ENCODE measurements at regions not wholly inside any gene's neighbourhood (a gene's known extent, or its start where the extent isn't known, plus 50 kb on each side); places are given as distances from the start of the nearest gene placed in this dataset.

DNA sequence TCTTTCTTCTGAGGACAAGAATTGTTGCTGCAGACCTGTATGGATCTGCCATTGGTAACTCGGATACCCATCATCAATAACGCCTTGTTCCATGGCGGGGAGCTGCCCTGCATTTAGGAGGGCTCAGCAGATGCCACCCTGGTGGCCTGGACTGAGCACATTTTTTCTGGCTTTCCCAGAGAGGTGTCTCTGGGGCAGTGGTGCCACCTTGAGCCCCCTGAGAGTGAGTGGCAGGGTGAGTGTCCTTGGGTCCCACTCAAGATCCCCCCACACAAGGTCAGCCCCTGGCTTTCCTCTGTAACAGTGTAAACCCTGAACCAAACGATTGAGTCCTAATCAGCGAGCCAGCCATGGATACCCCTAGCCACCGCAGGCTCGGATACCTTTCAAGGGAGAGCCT, 258.6 kb downstream of the GLRX3 start:
- no CpG with 5 or more reads among the region's 7 CpGs for WGBS (ENCODE audit: extremely low coverage, insufficient coverage, low lambda C conversion rate)
- H3K79me2 ChIP-seq (ENCODE audit: control insufficient read depth, insufficient read depth, low read length): no peaks in the 10 kb centered on the region
- no peaks in the 10 kb centered on the region for H3K4me1 ChIP-seq (ENCODE audit: control insufficient read depth, low read depth, low read length)
- H3K4me2 ChIP-seq (ENCODE audit: low read length): no peak overlapping the region
- no peak overlapping the region for H3K4me3 ChIP-seq (ENCODE audit: low read length)
- no peaks in the 10 kb centered on the region for H3K36me3 ChIP-seq (ENCODE audit: control insufficient read depth, insufficient read depth, low read length)
- no peak for DNase-seq
- no peak overlapping the region for H3K18ac ChIP-seq (ENCODE audit: low read length)
- H3K56ac ChIP-seq (ENCODE audit: low read length): no peak overlapping the region
- H2BK15ac ChIP-seq (replicated peaks; ENCODE audit: low read depth): no peak overlapping the region
- H2BK5ac ChIP-seq (ENCODE audit: low read length): no peak overlapping the region
- no peak overlapping the region for H2BK120ac ChIP-seq (ENCODE audit: low read depth, low read length)
- H3K27me3 ChIP-seq (ENCODE audit: insufficient read depth, low read length, poor library complexity): no peaks in the 10 kb centered on the region
- no peak overlapping the region for H4K5ac ChIP-seq (ENCODE audit: low read length)
- H2AK5ac ChIP-seq (ENCODE audit: low read length): no peak overlapping the region
- H3K9ac ChIP-seq (ENCODE audit: low read length): no peak overlapping the region
- H4K8ac ChIP-seq (ENCODE audit: low read depth, low read length): no peak overlapping the region
- no peak overlapping the region for H3K4ac ChIP-seq (ENCODE audit: low read depth, low read length)
- H3K27ac ChIP-seq (ENCODE audit: low read depth, low read length): no peak overlapping the region
- H3K23ac ChIP-seq (ENCODE audit: low read length): no peak overlapping the region
- no peaks in the 10 kb centered on the region for H3K79me1 ChIP-seq (ENCODE audit: low read length)

DNA sequence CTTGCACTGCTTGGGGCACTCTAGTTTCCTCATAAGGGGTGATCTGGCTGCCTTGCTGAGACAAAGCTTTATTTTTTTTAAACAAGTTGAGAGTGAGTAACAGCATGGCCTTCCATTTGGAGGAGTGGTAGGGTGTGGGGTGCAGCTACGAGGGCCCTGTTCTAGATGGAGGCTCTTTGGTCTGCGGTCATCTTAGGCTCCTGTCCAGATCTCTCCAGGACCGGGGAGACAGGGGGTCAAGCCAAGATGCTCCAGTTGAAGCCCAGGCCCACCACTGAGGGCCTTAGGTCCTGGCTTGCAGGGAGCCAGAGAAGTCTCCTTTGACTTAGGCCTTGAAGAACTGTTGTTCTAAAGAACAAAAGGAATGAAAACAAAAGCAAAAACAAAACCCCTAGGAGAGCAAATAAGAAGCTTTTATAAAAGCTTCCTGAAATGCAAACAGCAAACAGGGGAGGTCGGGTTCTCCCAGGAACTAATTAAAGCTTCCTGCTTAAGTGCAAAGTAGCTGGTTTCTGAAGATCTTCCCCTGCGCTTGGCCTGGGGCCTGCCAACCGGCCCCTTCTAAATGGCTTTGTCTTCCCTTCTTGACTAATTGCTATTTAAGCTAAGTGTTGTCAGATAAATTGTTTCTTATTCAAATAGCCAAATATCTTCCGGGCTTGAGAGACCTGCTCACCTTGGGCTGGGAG, 259.2 kb downstream of the GLRX3 start:
- Histone ChIP-seq H3K18ac (ENCODE audit: low read length) (no peak overlapping the region), H2AK5ac (ENCODE audit: low read length) (no peak overlapping the region), H3K4me1 (ENCODE audit: control insufficient read depth, low read depth, low read length) (no peaks in the 10 kb centered on the region), H3K9ac (ENCODE audit: low read length) (no peak overlapping the region), H2BK5ac (ENCODE audit: low read length) (no peak overlapping the region), H4K5ac (ENCODE audit: low read length) (no peak overlapping the region), H3K79me1 (ENCODE audit: low read length) (no peaks in the 10 kb centered on the region), H3K27ac (ENCODE audit: low read depth, low read length) (no peak overlapping the region), H3K56ac (ENCODE audit: low read length) (no peak overlapping the region), H3K27me3 (ENCODE audit: insufficient read depth, low read length, poor library complexity) (no peaks in the 10 kb centered on the region), H3K4ac (ENCODE audit: low read depth, low read length) (no peak overlapping the region), H3K79me2 (ENCODE audit: control insufficient read depth, insufficient read depth, low read length) (no peaks in the 10 kb centered on the region), H2BK15ac (replicated peaks; ENCODE audit: low read depth) (no peak overlapping the region), H3K36me3 (ENCODE audit: control insufficient read depth, insufficient read depth, low read length) (no peaks in the 10 kb centered on the region), H4K8ac (ENCODE audit: low read depth, low read length) (no peak overlapping the region), H3K23ac (ENCODE audit: low read length) (no peak overlapping the region), H3K4me3 (ENCODE audit: low read length) (no peak overlapping the region), H3K4me2 (ENCODE audit: low read length) (no peak overlapping the region), H2BK120ac (ENCODE audit: low read depth, low read length) (no peak overlapping the region)
- no CpG with 5 or more reads among the region's 7 CpGs for WGBS (ENCODE audit: extremely low coverage, insufficient coverage, low lambda C conversion rate)
- no peak for DNase-seq

DNA sequence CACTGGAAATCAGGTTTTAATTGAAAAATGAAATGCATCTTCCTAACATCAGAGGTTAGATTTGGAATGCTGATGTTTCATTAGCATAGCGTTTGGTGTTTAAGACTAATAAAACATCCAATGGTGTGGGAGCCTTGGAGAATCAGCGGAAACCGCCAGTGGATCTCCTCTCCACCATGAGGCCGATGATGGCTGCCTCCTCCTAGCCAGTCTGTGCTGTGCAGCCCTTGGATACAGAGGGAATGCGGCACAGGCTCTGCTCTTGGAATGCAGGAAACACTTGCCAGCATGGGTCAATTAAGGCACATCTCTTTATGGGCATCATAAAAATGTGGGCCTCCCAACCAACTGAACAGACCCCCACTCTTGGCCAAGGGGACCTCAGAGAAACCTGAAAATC, 259.9 kb downstream of the GLRX3 start:
- no CpG with 5 or more reads among the region's 5 CpGs for WGBS (ENCODE audit: extremely low coverage, insufficient coverage, low lambda C conversion rate)
- Histone ChIP-seq H3K23ac (ENCODE audit: low read length) (no peak overlapping the region), H3K18ac (ENCODE audit: low read length) (no peak overlapping the region), H3K27me3 (ENCODE audit: insufficient read depth, low read length, poor library complexity) (no peaks in the 10 kb centered on the region), H2BK120ac (ENCODE audit: low read depth, low read length) (no peak overlapping the region), H3K4ac (ENCODE audit: low read depth, low read length) (no peak overlapping the region), H3K79me2 (ENCODE audit: control insufficient read depth, insufficient read depth, low read length) (no peaks in the 10 kb centered on the region), H3K36me3 (ENCODE audit: control insufficient read depth, insufficient read depth, low read length) (no peaks in the 10 kb centered on the region), H3K4me1 (ENCODE audit: control insufficient read depth, low read depth, low read length) (no peaks in the 10 kb centered on the region), H4K8ac (ENCODE audit: low read depth, low read length) (no peak overlapping the region), H2BK15ac (replicated peaks; ENCODE audit: low read depth) (no peak overlapping the region), H4K5ac (ENCODE audit: low read length) (no peak overlapping the region), H3K56ac (ENCODE audit: low read length) (no peak overlapping the region), H2BK5ac (ENCODE audit: low read length) (no peak overlapping the region), H3K4me3 (ENCODE audit: low read length) (no peak overlapping the region), H2AK5ac (ENCODE audit: low read length) (no peak overlapping the region), H3K27ac (ENCODE audit: low read depth, low read length) (no peak overlapping the region), H3K9ac (ENCODE audit: low read length) (no peak overlapping the region), H3K79me1 (ENCODE audit: low read length) (no peaks in the 10 kb centered on the region), H3K4me2 (ENCODE audit: low read length) (no peak overlapping the region)
- no peak for DNase-seq

DNA sequence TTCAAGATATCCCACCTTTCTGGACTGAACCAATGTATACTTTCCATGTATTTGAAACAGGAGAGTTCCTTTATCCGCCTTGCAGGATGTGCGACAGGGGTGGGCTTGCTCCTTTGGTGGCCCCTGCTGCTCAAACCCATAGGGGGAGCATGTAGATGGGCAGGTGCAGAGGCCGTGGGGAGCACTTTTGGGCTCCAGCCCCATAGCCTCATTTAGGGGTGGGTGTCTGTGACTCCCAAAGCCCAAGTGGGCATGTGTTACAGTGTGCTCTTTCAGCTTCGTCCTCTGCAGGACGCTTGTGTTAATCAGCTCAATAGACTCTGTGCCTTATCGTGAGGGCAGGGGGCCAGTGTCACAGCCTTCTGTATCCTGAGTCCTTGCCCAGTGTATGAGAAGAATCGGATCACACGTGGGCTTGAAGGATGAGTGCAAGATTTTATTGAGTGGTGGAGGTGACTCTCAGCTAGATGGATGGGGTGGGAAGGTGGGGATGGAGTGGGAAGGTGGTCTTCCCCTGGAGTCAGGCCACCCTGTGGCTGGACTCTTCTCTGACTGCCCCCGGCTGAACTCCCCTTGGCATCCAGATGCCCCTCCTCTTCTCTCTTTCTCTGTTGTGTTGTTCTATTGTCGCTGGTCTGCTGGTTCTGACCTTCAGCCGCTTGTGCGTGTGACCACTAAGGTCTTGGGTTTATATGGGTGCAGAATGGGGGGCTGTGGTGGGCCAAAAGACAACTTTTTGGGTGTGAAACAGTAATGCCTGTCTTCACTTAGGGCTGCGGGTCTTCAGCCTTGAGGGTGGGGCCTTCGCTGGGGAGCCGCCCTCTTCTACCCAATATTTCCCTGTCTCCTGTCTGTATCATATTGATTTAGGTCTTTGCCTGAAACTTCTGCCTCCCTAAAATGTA, 262.2 kb downstream of the GLRX3 start:
- Histone ChIP-seq H3K4me3 (ENCODE audit: low read length) (no peak overlapping the region), H3K79me1 (ENCODE audit: low read length) (no peaks in the 10 kb centered on the region), H3K4me2 (ENCODE audit: low read length) (no peak overlapping the region), H2BK5ac (ENCODE audit: low read length) (no peak overlapping the region), H4K5ac (ENCODE audit: low read length) (no peak overlapping the region), H3K79me2 (ENCODE audit: control insufficient read depth, insufficient read depth, low read length) (no peaks in the 10 kb centered on the region), H3K27me3 (ENCODE audit: insufficient read depth, low read length, poor library complexity) (no peaks in the 10 kb centered on the region), H3K56ac (ENCODE audit: low read length) (no peak overlapping the region), H3K4me1 (ENCODE audit: control insufficient read depth, low read depth, low read length) (no peaks in the 10 kb centered on the region), H2AK5ac (ENCODE audit: low read length) (no peak overlapping the region), H3K4ac (ENCODE audit: low read depth, low read length) (no peak overlapping the region), H3K36me3 (ENCODE audit: control insufficient read depth, insufficient read depth, low read length) (no peaks in the 10 kb centered on the region), H3K18ac (ENCODE audit: low read length) (no peak overlapping the region), H2BK15ac (replicated peaks; ENCODE audit: low read depth) (no peak overlapping the region), H3K9ac (ENCODE audit: low read length) (no peak overlapping the region), H4K8ac (ENCODE audit: low read depth, low read length) (no peak overlapping the region), H3K27ac (ENCODE audit: low read depth, low read length) (no peak overlapping the region), H3K23ac (ENCODE audit: low read length) (no peak overlapping the region), H2BK120ac (ENCODE audit: low read depth, low read length) (no peak overlapping the region)
- DNase-seq: no peak
- WGBS (ENCODE audit: extremely low coverage, insufficient coverage, low lambda C conversion rate): no CpG with 5 or more reads among the region's 15 CpGs

DNA sequence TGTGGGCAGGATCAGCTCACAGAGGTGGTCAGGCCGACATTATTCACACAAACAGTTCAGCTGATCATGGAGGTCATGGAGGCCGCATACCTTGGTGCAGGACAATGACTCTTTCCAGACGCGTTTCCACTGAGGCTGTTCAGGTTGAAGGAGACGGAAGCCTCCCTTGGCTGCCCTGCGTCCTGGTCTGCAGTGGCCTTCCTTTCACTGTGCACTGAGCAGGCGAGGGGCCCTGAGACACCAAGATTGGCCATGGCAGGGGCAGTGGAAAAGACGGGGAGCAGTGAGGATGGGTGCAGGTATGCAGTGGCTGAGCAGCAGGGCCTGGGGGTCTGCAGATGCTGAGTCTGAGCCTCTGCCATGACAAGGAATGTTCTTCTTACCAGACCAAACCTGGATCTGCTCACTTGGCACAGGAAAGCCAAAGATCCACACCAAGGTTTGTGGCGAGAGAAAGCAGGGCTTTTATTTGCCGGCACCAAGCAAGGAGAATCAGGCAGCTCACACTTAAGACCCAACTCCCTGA, 263.3 kb downstream of the GLRX3 start:
- no peak for DNase-seq
- WGBS (ENCODE audit: extremely low coverage, insufficient coverage, low lambda C conversion rate): no CpG with 5 or more reads among the region's 10 CpGs

More for the DNA sequence above, 263.3 kb downstream of the GLRX3 start:
- no peaks in the 10 kb centered on the region for H3K4me1 ChIP-seq (ENCODE audit: control insufficient read depth, low read depth, low read length)
- H2BK15ac ChIP-seq (replicated peaks; ENCODE audit: low read depth): no peak overlapping the region
- H2BK5ac ChIP-seq (ENCODE audit: low read length): no peak overlapping the region
- no peak overlapping the region for H3K9ac ChIP-seq (ENCODE audit: low read length)
- no peak overlapping the region for H4K8ac ChIP-seq (ENCODE audit: low read depth, low read length)
- no peak overlapping the region for H3K23ac ChIP-seq (ENCODE audit: low read length)
- no peak overlapping the region for H3K56ac ChIP-seq (ENCODE audit: low read length)
- no peaks in the 10 kb centered on the region for H3K36me3 ChIP-seq (ENCODE audit: control insufficient read depth, insufficient read depth, low read length)
- no peak overlapping the region for H3K4ac ChIP-seq (ENCODE audit: low read depth, low read length)
- no peak overlapping the region for H3K27ac ChIP-seq (ENCODE audit: low read depth, low read length)
- H3K4me2 ChIP-seq (ENCODE audit: low read length): no peak overlapping the region
- no peak overlapping the region for H2BK120ac ChIP-seq (ENCODE audit: low read depth, low read length)
- H3K4me3 ChIP-seq (ENCODE audit: low read length): no peak overlapping the region
- H2AK5ac ChIP-seq (ENCODE audit: low read length): no peak overlapping the region
- H3K18ac ChIP-seq (ENCODE audit: low read length): no peak overlapping the region
- no peaks in the 10 kb centered on the region for H3K27me3 ChIP-seq (ENCODE audit: insufficient read depth, low read length, poor library complexity)
- no peaks in the 10 kb centered on the region for H3K79me2 ChIP-seq (ENCODE audit: control insufficient read depth, insufficient read depth, low read length)
- no peak overlapping the region for H4K5ac ChIP-seq (ENCODE audit: low read length)
- H3K79me1 ChIP-seq (ENCODE audit: low read length): no peaks in the 10 kb centered on the region

Data from mesendoderm (in vitro differentiated cells).